Gastrocnemius medialis (tissue), 4 donors: ENCODE measurements at regions not wholly inside any gene's neighbourhood (a gene's known extent, or its start where the extent isn't known, plus 50 kb on each side); places are given as distances from the start of the nearest gene placed in this dataset.

Experiments used
- POLR2A ChIP-seq, 2 donors: fragments of 450-650 bp; IDR thresholded peaks; one replicate each; pipeline ENCODE4 v1.6.1; 2017; ENCODE audit warnings: antibody characterized with exemption in 2 of 2, mild to moderate bottlenecking in 2 of 2, moderate library complexity in 2 of 2
- TF ChIP-seq, protein P1 (sequence below), 5 experiments: fragments of 450-650 bp in 3 of 5; fragments of 200-600 bp in 2 of 5; sonication (generic) in 2 of 5; IDR thresholded peaks in 4 of 5; conservative IDR thresholded peaks in 1 of 5; 1 replicate in 4 of 5; 2 replicates in 1 of 5; pipeline ENCODE4 v1.5.1; 2016 to 2019; ENCODE audit warnings: antibody characterized with exemption in 5 of 5, mild to moderate bottlenecking in 3 of 5, moderate library complexity in 3 of 5

DNA sequence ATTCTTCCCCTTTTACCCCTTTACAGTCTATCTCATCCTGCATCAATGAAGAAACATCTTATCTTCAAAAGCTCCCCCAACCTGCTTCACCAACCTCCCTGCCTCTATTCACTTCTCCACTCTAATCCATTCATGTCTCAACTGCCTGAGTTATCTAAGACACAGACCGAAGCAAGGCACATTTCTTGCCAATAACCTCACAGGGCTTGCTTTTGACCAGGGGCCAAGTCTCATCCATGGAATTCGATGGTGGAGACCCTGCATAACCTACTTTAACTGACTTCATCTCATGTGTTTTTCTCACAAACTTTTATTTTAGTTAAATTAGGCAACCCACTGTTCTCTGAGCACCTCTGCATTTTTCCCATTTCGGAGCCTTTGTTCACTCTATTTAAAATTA lies 69.7 kb downstream of the MYCN start:
- TF ChIP-seq, protein P1, sequence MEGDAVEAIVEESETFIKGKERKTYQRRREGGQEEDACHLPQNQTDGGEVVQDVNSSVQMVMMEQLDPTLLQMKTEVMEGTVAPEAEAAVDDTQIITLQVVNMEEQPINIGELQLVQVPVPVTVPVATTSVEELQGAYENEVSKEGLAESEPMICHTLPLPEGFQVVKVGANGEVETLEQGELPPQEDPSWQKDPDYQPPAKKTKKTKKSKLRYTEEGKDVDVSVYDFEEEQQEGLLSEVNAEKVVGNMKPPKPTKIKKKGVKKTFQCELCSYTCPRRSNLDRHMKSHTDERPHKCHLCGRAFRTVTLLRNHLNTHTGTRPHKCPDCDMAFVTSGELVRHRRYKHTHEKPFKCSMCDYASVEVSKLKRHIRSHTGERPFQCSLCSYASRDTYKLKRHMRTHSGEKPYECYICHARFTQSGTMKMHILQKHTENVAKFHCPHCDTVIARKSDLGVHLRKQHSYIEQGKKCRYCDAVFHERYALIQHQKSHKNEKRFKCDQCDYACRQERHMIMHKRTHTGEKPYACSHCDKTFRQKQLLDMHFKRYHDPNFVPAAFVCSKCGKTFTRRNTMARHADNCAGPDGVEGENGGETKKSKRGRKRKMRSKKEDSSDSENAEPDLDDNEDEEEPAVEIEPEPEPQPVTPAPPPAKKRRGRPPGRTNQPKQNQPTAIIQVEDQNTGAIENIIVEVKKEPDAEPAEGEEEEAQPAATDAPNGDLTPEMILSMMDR (IDR thresholded peaks at IDR 0.05 in 4 of 5, conservative IDR thresholded peaks at IDR 0.05 in 1 of 5): no peak
- no peak for TF ChIP-seq POLR2A (IDR thresholded peaks at IDR 0.05)
